ENCODE measurements at regions not wholly inside any gene's neighbourhood (a gene's known extent, or its start where the extent isn't known, plus 50 kb on each side); places are given as distances from the start of the nearest gene placed in this dataset.

DNA sequence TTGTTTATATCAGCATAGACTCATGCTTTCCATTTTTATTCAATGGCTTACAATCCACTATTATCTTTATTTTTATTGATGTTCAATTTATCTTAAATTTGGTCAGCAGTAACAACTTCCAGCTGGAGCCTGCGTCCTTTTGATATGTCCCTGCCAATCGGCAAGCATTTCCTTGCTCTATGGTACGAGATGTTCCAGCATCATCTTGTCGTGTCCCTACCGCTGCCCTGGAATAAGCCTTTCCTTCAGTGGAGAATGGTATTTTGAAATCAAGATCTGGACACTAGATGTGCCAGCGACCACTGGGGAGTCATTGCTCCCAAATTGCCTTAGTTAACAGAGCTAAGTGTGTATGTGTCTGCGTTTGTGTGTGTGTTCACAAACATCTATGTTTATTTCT lies 151.6 kb upstream of the RGMB start:
- Histone ChIP-seq H3K36me3 (ENCODE audit: control insufficient read depth, insufficient read depth, low read length) (no peaks in the 10 kb centered on the region), H3K27ac (ENCODE audit: low read depth, low read length) (no peak overlapping the region), H3K4me3 (ENCODE audit: low read length) (no peak overlapping the region), H3K9ac (ENCODE audit: low read length) (no peak overlapping the region), H3K27me3 (ENCODE audit: control insufficient read depth, insufficient read depth, low read length) (no peaks in the 10 kb centered on the region), H3K4me1 (ENCODE audit: control insufficient read depth, insufficient read depth, low read length) (no peaks in the 10 kb centered on the region)

DNA sequence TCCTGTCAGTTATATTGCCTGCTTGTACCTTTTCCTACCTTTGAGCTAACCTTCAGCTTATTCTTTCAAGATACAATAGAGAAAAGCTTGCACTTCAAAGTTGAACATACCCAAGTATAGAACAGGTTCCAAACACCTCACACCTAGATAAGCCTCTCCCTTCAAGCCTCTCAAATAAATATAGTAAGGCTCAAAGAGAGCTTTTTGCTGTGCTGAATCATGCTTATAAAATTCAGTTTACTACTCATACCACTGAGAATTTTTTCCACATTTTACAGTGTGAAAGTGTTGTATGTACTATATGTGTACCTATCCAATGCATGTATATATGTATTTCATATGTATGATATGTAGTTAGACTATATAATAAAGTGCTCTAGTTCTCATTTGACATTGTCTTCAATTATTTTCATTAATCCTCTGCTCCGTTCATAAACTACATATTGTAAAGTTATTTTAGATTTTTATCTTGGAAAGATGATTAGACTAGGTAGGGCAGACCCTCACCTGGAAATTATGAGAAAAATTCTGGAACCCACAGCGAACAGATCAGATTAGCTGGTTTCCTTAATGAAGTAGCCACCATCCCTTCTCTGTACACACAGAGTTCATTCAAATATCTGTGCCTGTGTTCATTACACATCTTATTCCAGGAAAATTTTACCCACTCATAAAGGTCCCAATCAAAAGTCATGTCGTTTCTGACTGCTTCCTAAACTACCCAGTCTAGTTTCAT lies 149.2 kb upstream of the RGMB start:
- H3K27me3 ChIP-seq (ENCODE audit: control insufficient read depth, insufficient read depth, low read length) = no peaks in the 10 kb centered on the region
- no peak overlapping the region for H3K27ac ChIP-seq (ENCODE audit: low read depth, low read length)
- H3K36me3 ChIP-seq (ENCODE audit: control insufficient read depth, insufficient read depth, low read length) = no peaks in the 10 kb centered on the region
- H3K9ac ChIP-seq (ENCODE audit: low read length) = no peak overlapping the region
- no peak overlapping the region for H3K4me3 ChIP-seq (ENCODE audit: low read length)
- no peaks in the 10 kb centered on the region for H3K4me1 ChIP-seq (ENCODE audit: control insufficient read depth, insufficient read depth, low read length)

DNA sequence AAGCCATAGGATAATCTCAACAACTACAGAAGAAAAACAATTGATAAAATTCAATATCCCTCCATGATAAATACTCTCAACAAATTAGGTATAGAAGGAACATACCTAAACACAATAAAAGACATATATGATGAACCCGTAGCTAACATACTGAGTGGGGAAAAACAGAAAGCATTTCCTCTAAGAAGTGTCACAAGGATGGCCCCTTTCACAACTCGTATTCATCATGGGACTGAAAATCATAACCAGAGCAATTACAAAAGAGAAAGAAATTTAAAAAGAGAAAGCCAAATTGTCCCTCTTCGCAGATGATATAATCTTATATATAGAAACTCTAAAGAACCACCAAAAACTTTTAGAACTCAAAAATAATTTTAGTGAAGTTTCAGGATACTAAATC lies 146.3 kb upstream of the RGMB start:
- no peaks in the 10 kb centered on the region for H3K36me3 ChIP-seq (ENCODE audit: control insufficient read depth, insufficient read depth, low read length)
- H3K4me3 ChIP-seq (ENCODE audit: low read length) = no peak overlapping the region
- no peaks in the 10 kb centered on the region for H3K27me3 ChIP-seq (ENCODE audit: control insufficient read depth, insufficient read depth, low read length)
- no peaks in the 10 kb centered on the region for H3K4me1 ChIP-seq (ENCODE audit: control insufficient read depth, insufficient read depth, low read length)
- no peak overlapping the region for H3K9ac ChIP-seq (ENCODE audit: low read length)
- H3K27ac ChIP-seq (ENCODE audit: low read depth, low read length) = no peak overlapping the region

DNA sequence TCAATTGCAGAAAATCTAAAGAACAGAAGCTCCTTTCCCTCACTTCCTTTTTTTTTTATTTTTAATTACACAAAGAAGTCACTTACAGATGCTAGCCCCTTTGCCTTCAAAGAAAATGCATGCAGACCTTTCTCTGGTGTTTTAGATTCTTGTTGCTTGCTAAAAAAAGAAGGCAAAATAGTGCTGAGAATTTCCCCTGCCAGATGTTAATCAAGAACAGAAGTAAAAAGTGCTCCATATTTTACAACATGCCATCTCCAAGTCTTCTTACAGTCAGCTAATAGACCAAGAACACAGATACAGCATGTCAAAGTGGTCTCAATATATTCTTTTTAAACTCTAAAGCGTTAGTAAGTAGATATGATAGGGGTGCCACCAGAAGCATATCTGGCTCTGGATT lies 142.8 kb upstream of the RGMB start:
- no peaks in the 10 kb centered on the region for H3K27me3 ChIP-seq (ENCODE audit: control insufficient read depth, insufficient read depth, low read length)
- H3K36me3 ChIP-seq (ENCODE audit: control insufficient read depth, insufficient read depth, low read length) = no peaks in the 10 kb centered on the region
- no peak overlapping the region for H3K4me3 ChIP-seq (ENCODE audit: low read length)
- no peaks in the 10 kb centered on the region for H3K4me1 ChIP-seq (ENCODE audit: control insufficient read depth, insufficient read depth, low read length)
- no peak overlapping the region for H3K9ac ChIP-seq (ENCODE audit: low read length)
- H3K27ac ChIP-seq (ENCODE audit: low read depth, low read length) = no peak overlapping the region

DNA sequence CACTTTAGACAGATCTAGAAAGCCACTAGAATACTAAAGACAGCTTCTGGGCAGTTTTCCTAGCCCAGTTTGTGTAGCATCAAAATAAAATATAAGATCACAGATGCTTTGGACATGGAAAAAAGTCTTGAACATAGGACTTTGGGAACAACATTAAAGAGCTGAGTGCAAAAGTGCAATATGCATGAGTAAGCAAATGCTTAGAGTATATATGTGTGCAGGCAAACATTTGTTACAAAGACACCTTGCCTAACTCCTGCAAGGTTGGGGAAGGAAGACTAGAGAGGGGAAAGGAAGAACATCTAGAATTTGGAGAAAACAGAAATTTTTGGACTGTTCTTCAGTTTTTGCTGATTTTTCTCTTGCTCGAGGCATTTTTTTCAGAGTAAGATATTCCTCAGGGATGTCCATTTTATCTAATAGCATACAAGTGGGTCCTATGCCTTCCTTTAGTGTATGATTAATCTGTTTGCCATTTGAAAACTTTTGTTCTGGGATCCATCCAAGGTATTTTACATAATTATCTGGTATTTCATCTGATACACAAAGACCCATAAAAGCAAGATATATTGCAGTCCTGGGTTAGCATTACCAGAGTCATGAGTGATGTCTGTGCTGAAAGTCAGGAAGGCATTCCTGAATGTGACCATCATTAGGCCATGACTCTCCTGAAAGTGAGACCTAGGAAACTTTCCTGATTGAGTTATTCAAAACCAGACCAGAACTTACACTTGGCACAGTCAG lies 142.0 kb upstream of the RGMB start:
- Histone ChIP-seq H3K27ac (ENCODE audit: low read depth, low read length) (no peak overlapping the region), H3K36me3 (ENCODE audit: control insufficient read depth, insufficient read depth, low read length) (no peaks in the 10 kb centered on the region), H3K27me3 (ENCODE audit: control insufficient read depth, insufficient read depth, low read length) (no peaks in the 10 kb centered on the region), H3K4me3 (ENCODE audit: low read length) (no peak overlapping the region), H3K4me1 (ENCODE audit: control insufficient read depth, insufficient read depth, low read length) (no peaks in the 10 kb centered on the region), H3K9ac (ENCODE audit: low read length) (no peak overlapping the region)

DNA sequence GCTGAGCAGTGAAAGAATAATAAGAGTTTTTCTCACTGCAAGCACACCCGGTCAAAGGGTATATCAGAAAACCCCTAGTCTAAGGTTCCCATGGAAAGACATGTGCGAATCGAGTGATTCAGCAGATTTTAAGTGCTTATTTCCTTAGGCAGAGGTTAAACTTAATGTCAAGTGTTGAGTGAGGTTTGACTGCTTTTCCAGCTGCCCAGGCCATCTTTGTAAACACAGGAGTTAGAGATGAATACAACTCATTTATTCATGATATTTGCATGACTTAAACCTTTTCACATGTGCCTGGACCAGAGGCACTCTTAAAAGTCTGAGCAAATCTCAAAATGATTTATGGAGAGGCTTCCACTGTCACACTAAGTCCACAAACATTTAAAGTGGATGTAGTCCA lies 137.8 kb upstream of the RGMB start:
- H3K36me3 ChIP-seq (ENCODE audit: control insufficient read depth, insufficient read depth, low read length) = no peaks in the 10 kb centered on the region
- no peaks in the 10 kb centered on the region for H3K27me3 ChIP-seq (ENCODE audit: control insufficient read depth, insufficient read depth, low read length)
- H3K4me1 ChIP-seq (ENCODE audit: control insufficient read depth, insufficient read depth, low read length) = no peaks in the 10 kb centered on the region
- H3K27ac ChIP-seq (ENCODE audit: low read depth, low read length) = no peak overlapping the region
- no peak overlapping the region for H3K9ac ChIP-seq (ENCODE audit: low read length)
- no peak overlapping the region for H3K4me3 ChIP-seq (ENCODE audit: low read length)

DNA sequence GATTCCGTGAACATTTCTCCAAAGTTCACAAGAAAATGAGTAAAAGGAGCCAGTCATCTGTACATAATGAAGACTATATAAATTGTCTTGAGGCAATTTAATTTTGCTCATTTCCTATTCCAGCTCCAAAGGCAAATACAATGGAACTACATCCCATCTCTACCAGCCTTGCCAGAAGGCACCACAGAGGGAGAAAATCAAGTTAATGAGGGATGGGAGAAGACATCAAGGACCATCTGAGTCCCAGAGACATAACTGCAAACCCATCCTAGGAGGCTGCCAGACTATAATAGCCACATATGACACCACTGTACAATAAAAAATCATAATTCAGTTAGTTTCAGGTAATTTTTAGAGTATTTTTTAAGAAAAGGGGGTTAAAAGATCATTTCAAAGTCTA lies 136.3 kb upstream of the RGMB start:
- no peaks in the 10 kb centered on the region for H3K36me3 ChIP-seq (ENCODE audit: control insufficient read depth, insufficient read depth, low read length)
- no peak overlapping the region for H3K27ac ChIP-seq (ENCODE audit: low read depth, low read length)
- no peak overlapping the region for H3K4me3 ChIP-seq (ENCODE audit: low read length)
- no peaks in the 10 kb centered on the region for H3K4me1 ChIP-seq (ENCODE audit: control insufficient read depth, insufficient read depth, low read length)
- H3K27me3 ChIP-seq (ENCODE audit: control insufficient read depth, insufficient read depth, low read length) = no peaks in the 10 kb centered on the region
- no peak overlapping the region for H3K9ac ChIP-seq (ENCODE audit: low read length)

DNA sequence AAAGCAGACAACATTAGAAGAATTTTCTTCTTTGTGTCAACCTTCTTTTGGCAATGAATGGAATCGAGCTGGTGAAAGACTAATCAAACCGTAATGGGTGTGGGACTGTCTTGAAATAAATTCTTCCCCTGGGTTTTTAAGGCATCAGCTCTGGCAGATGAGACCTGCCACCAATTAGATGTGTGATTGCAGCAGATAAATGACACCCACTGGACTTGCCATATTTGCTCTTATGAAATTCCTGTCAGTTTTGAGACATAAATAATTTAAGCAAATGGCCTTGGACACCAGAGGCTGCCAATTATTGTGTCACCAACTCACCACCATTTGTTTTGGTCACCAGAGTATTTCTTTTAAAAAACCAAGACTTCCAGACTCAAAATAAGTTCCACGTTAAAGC lies 135.9 kb upstream of the RGMB start:
- Histone ChIP-seq H3K36me3 (ENCODE audit: control insufficient read depth, insufficient read depth, low read length) (no peaks in the 10 kb centered on the region), H3K4me3 (ENCODE audit: low read length) (no peak overlapping the region), H3K4me1 (ENCODE audit: control insufficient read depth, insufficient read depth, low read length) (no peaks in the 10 kb centered on the region), H3K27me3 (ENCODE audit: control insufficient read depth, insufficient read depth, low read length) (no peaks in the 10 kb centered on the region), H3K27ac (ENCODE audit: low read depth, low read length) (no peak overlapping the region), H3K9ac (ENCODE audit: low read length) (no peak overlapping the region)

DNA sequence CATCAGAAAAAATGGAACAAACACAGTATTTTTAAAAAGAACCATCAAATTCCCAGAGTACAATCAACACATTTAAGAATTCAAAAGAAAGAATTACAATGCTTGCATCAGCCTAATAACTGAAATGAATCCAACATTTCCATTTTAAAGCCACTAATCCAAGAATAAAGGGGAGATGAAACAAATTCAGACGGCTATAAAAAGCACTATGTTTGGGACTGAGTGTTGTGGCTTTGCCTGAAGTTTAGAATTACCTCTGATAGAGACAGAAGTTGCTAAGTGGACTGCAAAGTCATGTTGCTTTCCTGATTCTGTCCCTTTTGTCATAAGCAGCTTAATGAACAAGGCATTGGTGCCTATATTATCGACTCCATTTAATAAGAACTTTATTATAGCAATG lies 135.4 kb upstream of the RGMB start:
- Histone ChIP-seq H3K36me3 (ENCODE audit: control insufficient read depth, insufficient read depth, low read length) (no peaks in the 10 kb centered on the region), H3K9ac (ENCODE audit: low read length) (no peak overlapping the region), H3K4me1 (ENCODE audit: control insufficient read depth, insufficient read depth, low read length) (no peaks in the 10 kb centered on the region), H3K27ac (ENCODE audit: low read depth, low read length) (no peak overlapping the region), H3K4me3 (ENCODE audit: low read length) (no peak overlapping the region), H3K27me3 (ENCODE audit: control insufficient read depth, insufficient read depth, low read length) (no peaks in the 10 kb centered on the region)

DNA sequence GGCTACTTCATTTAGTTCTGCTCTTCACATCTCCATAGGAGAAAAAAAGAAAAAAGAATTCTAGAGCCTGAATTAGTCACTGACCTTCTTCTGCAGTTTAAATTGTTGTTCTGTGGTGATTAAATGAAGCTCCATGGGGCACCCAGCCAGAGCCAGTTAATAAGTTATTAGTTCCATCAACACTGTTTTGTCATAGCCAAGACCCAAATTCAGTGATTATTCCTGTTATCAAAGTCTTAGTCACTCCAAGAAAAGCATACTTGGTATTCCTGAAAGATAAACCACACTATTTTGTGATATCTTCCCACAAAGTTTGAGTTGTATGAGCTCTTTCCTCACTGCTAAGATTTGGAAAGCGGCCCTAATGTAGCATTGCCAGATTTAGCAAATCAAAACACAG lies 134.8 kb upstream of the RGMB start:
- no peaks in the 10 kb centered on the region for H3K4me1 ChIP-seq (ENCODE audit: control insufficient read depth, insufficient read depth, low read length)
- H3K27me3 ChIP-seq (ENCODE audit: control insufficient read depth, insufficient read depth, low read length) = no peaks in the 10 kb centered on the region
- no peak overlapping the region for H3K27ac ChIP-seq (ENCODE audit: low read depth, low read length)
- H3K36me3 ChIP-seq (ENCODE audit: control insufficient read depth, insufficient read depth, low read length) = no peaks in the 10 kb centered on the region
- H3K9ac ChIP-seq (ENCODE audit: low read length) = no peak overlapping the region
- H3K4me3 ChIP-seq (ENCODE audit: low read length) = no peak overlapping the region

DNA sequence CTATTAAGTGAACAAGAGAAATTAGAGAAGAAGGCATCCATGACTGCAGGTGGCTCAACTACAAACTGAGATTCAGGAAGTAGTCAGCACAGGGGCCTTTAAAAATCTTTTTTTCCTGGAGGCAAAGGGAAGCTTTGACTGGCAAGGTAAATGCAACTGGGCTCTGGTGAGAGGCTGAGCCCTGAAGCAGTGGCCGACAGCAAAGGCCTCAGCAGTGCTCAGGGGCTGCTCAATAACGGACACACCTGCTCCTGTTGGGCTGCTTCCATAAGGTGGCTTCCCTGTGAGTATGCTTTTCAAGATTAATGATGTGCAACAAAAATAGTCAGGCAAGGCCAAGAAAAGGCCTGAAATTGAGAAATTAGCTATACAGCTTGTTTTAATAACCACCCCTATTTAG lies 134.2 kb upstream of the RGMB start:
- no peaks in the 10 kb centered on the region for H3K4me1 ChIP-seq (ENCODE audit: control insufficient read depth, insufficient read depth, low read length)
- no peaks in the 10 kb centered on the region for H3K36me3 ChIP-seq (ENCODE audit: control insufficient read depth, insufficient read depth, low read length)
- H3K27ac ChIP-seq (ENCODE audit: low read depth, low read length) = no peak overlapping the region
- no peak overlapping the region for H3K4me3 ChIP-seq (ENCODE audit: low read length)
- no peaks in the 10 kb centered on the region for H3K27me3 ChIP-seq (ENCODE audit: control insufficient read depth, insufficient read depth, low read length)
- no peak overlapping the region for H3K9ac ChIP-seq (ENCODE audit: low read length)

DNA sequence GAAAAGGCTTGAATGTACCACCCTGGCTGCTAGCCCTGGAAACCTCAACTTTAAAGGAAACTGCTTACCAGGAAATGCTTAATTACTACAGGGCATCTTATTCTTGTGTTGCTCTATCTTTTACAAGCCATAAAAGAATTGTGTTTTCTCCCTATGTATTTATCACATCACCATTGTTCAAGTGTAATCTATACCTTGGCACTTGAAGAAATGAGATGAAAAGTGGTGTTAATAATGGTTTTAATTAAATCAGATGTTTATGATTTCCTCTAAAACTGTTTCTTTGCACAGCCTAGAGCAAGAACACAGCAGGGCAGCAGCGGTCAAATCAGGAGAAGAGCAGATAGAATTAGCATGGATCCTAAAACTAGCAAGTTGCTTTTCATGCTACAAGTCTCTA lies 131.8 kb upstream of the RGMB start:
- no peak overlapping the region for H3K9ac ChIP-seq (ENCODE audit: low read length)
- no peaks in the 10 kb centered on the region for H3K27me3 ChIP-seq (ENCODE audit: control insufficient read depth, insufficient read depth, low read length)
- no peak overlapping the region for H3K27ac ChIP-seq (ENCODE audit: low read depth, low read length)
- no peaks in the 10 kb centered on the region for H3K36me3 ChIP-seq (ENCODE audit: control insufficient read depth, insufficient read depth, low read length)
- no peaks in the 10 kb centered on the region for H3K4me1 ChIP-seq (ENCODE audit: control insufficient read depth, insufficient read depth, low read length)
- H3K4me3 ChIP-seq (ENCODE audit: low read length) = no peak overlapping the region

DNA sequence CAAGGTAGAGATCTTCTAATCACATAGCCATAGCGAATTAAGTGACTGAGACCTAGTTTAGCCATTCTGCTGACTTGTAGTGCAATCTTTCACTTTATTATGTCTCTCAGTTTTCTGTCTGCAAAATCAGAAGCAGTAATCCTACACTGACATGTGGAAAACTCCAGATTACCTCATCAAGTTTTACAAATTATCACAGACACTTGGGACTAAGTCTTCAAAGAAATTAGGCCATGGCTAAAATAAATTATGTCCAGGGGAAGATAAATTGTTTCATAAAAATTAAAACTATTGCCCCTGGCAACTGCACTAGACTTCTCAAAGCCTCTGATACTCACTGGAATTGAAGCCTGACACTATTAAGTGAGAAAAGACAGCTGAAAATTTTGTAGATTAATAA lies 129.9 kb upstream of the RGMB start:
- Histone ChIP-seq H3K9ac (ENCODE audit: low read length) (no peak overlapping the region), H3K4me3 (ENCODE audit: low read length) (no peak overlapping the region)

More for the DNA sequence above, 129.9 kb upstream of the RGMB start:
- Histone ChIP-seq H3K4me1 (ENCODE audit: control insufficient read depth, insufficient read depth, low read length) (no peaks in the 10 kb centered on the region), H3K36me3 (ENCODE audit: control insufficient read depth, insufficient read depth, low read length) (no peaks in the 10 kb centered on the region), H3K27me3 (ENCODE audit: control insufficient read depth, insufficient read depth, low read length) (no peaks in the 10 kb centered on the region), H3K27ac (ENCODE audit: low read depth, low read length) (no peak overlapping the region)
